A673 (cell line): ENCODE measurements at regions not wholly inside any gene's neighbourhood (a gene's known extent, or its start where the extent isn't known, plus 50 kb on each side); places are given as distances from the start of the nearest gene placed in this dataset.

Experiments used
- BruUV-seq: library from RNA; stranded (reverse); fragments of 400-500 nt; replicated peaks from 2 replicates; lab custom pipeline; 2021; lab: Mats Ljungman, UMichigan
- CTCF ChIA-PET: fragments of 300-600 bp; sonication (Branson Sonifier 250); formaldehyde crosslinking; loops from one replicate; lab custom pipeline; 2022; ENCODE audit warnings: antibody characterized with exemption; lab: Charles Lee
- POLR2A ChIA-PET: fragments of 300-600 bp; sonication (Branson Sonifier 250); formaldehyde crosslinking; loops from one replicate; lab custom pipeline; 2022; ENCODE audit warnings: antibody characterized with exemption; ENCODE audit not compliant: low non-redundant PET; lab: Charles Lee
- DNase-seq: peaks from one replicate; pipeline ENCODE4 v3.0.0-alpha.2; 2015; ENCODE audit warnings: low spot score
- H3K27ac ChIP-seq: fragments of 200-600 bp; sonication (generic); 2 replicates; pipeline ENCODE4 v1.5.1; 2016; ENCODE audit warnings: mixed run types, low read depth, mild to moderate bottlenecking, mixed read lengths, antibody characterized with exemption, low read length; ENCODE audit not compliant: poor library complexity, severe bottlenecking
- H3K27me3 ChIP-seq: fragments of 200-600 bp; sonication (generic); replicated peaks from 2 replicates; pipeline ENCODE4 v1.6.1; 2017; ENCODE audit warnings: mixed run types, low read depth, mild to moderate bottlenecking, mixed read lengths, antibody characterized with exemption, low read length; ENCODE audit not compliant: insufficient read depth, poor library complexity
- H3K36me3 ChIP-seq: fragments of 200-600 bp; sonication (generic); 2 replicates; pipeline ENCODE4 v1.6.1; 2016; ENCODE audit warnings: mixed run types, mild to moderate bottlenecking, mixed read lengths, antibody characterized with exemption, low read length; ENCODE audit not compliant: insufficient read depth, poor library complexity, severe bottlenecking
- H3K4me1 ChIP-seq: fragments of 200-600 bp; sonication (generic); 2 replicates; pipeline ENCODE4 v1.6.1; 2017; ENCODE audit warnings: mixed run types, mild to moderate bottlenecking, mixed read lengths, antibody characterized with exemption, low read length; ENCODE audit not compliant: insufficient read depth, poor library complexity, severe bottlenecking
- H3K4me3 ChIP-seq: fragments of 200-600 bp; sonication (generic); 2 replicates; pipeline ENCODE4 v1.5.1; 2016; ENCODE audit warnings: low read depth, mixed run types, mild to moderate bottlenecking, mixed read lengths, low read length; ENCODE audit not compliant: poor library complexity, severe bottlenecking
- H3K9me3 ChIP-seq: fragments of 200-600 bp; sonication (generic); 2 replicates; pipeline ENCODE4 v1.6.1; 2016; ENCODE audit warnings: mixed run types, low read depth, mild to moderate bottlenecking, mixed read lengths, antibody characterized with exemption, low read length; ENCODE audit not compliant: poor library complexity, severe bottlenecking
- CTCF ChIP-seq: fragments of 300-800, 200-600 bp; sonication (generic); conservative IDR thresholded peaks from 2 replicates; pipeline ENCODE4 v1.5.1; 2017; ENCODE audit warnings: low read depth, mild to moderate bottlenecking, antibody characterized with exemption, low read length, moderate library complexity, mixed read lengths
- EZH2 ChIP-seq: fragments of 200-600 bp; sonication (generic); IDR thresholded peaks from 2 replicates; pipeline ENCODE4 v1.6.1; 2017; ENCODE audit warnings: borderline replicate concordance, low read depth, mild to moderate bottlenecking, mixed read lengths, antibody characterized with exemption, low read length; ENCODE audit not compliant: poor library complexity, severe bottlenecking
- intact Hi-C: fragments of 100-400 bp; cut with micrococcal nuclease; formaldehyde crosslinking; loops from one replicate; pipeline ENCODE4 v1.10.0; 2022; ENCODE audit not compliant: unreplicated experiment

DNA sequence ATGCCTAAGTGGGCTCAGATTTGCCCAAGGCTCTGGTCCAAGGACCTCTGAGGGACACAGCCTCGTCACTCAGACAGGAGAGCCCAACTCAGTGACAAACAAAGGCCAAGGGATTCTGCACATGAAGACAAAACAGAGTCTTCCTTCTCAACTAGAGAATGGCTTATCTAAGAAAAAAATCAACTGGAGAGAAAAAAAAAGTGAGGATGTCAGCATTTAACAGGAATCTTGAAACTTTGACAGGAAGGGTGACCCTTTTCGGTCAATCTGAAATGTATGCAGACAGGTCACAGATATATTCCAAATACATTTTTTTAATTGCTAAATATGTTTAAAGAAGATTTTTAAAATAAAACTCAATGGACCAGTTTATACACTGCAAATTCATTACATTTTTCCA lies 154.5 kb downstream of the ETS2 start:
- no peaks in the 10 kb centered on the region for H3K9me3 ChIP-seq
- POLR2A ChIA-PET = no interaction called here
- CTCF ChIA-PET = no interaction called here
- no peak overlapping the region for H3K4me3 ChIP-seq
- no peak overlapping the region for H3K27ac ChIP-seq
- no TSS peak for BruUV-seq
- intact Hi-C loops = no loop called here
- H3K36me3 ChIP-seq = no peaks in the 10 kb centered on the region
- H3K27me3 ChIP-seq = no peaks in the 10 kb centered on the region
- DNase-seq = no peak
- TF ChIP-seq CTCF = no peak
- TF ChIP-seq EZH2 = no peak
- no peaks in the 10 kb centered on the region for H3K4me1 ChIP-seq

- TF ChIP-seq EZH2 (no peak), CTCF (no peak)
- ChIA-PET CTCF (no interaction called here), POLR2A (no interaction called here)
- Histone ChIP-seq H3K4me1 (no peaks in the 10 kb centered on the region), H3K36me3 (no peaks in the 10 kb centered on the region), H3K27me3 (no peaks in the 10 kb centered on the region), H3K27ac (no peak overlapping the region), H3K9me3 (no peaks in the 10 kb centered on the region), H3K4me3 (no peak overlapping the region)
- no TSS peak for BruUV-seq
- DNase-seq = no peak
- intact Hi-C loops = no loop called here
Measured at GRCh38 chr21:38959692-38960061, 153.9 kb downstream of the ETS2 start.

- intact Hi-C loops = no loop called here
- BruUV-seq = no TSS peak
- TF ChIP-seq CTCF (no peak), EZH2 (no peak)
Measured at GRCh38 chr21:38958940-38959691, 153.4 kb downstream of the ETS2 start.

More at GRCh38 chr21:38958940-38959691, 153.4 kb downstream of the ETS2 start:
- Histone ChIP-seq H3K4me1 (no peaks in the 10 kb centered on the region), H3K4me3 (no peak overlapping the region), H3K27me3 (no peaks in the 10 kb centered on the region), H3K36me3 (no peaks in the 10 kb centered on the region), H3K9me3 (no peaks in the 10 kb centered on the region), H3K27ac (no peak overlapping the region)
- ChIA-PET CTCF (no interaction called here), POLR2A (no interaction called here)
- DNase-seq = no peak
